Dedifferentiated amniotic fluid mesenchymal stem cell (primary cell): ENCODE measurements at regions not wholly inside any gene's neighbourhood (a gene's known extent, or its start where the extent isn't known, plus 50 kb on each side); places are given as distances from the start of the nearest gene placed in this dataset.
A peak's percentile ranks its signal among the peaks of the same experiment; 100 is the strongest.

Experiments
- DNase-seq: peaks from one replicate; pipeline ENCODE4 v3.0.0-alpha.2; 2016; ENCODE audit errors: extremely low spot score

- no peak for DNase-seq
Measured at GRCh38 chr3:170752571-170753155, 117.3 kb downstream of the RPL22L1 start.

- no peak for DNase-seq
Measured at GRCh38 chr3:170751899-170752293, 118.1 kb downstream of the RPL22L1 start.

DNA sequence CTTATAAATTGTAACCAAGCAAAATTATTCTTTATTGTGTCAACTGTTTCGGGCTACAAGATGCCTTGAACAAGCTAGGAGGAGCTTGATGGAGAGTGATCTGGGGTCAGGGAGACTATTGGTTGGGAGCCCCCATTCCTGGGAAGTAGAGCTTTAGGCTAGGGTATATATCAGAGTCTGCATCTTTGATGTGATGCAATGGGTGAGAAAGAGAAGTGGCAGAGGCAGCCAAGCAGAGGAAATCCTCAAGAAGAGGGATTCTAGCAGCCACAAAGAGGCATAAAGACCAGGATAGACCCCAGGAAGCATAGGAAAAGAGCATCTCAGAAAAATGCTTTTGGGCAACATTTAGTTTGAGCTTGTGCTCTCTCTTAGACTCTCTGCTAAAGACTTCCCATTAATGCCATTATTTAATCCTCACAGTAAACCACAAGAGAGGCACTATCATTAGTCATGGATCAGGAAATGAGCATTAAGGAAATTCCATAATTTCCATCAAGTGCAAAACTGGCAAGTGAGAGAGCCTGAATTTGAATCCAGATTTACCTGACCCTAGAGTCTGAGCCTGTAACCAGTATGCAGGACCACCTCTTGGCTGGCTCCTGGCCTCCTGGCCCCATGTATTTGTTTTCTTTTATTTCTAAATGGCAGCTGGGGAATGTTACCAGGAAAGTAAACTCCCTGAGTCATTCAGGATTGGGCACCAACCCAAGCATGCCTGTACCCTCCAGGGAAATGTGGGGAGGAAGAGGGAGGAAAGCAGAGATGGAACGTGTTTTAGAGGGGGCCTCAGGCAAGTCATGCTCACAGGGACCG, 118.7 kb downstream of the RPL22L1 start:
- peak; percentile 90 for DNase-seq

DNA sequence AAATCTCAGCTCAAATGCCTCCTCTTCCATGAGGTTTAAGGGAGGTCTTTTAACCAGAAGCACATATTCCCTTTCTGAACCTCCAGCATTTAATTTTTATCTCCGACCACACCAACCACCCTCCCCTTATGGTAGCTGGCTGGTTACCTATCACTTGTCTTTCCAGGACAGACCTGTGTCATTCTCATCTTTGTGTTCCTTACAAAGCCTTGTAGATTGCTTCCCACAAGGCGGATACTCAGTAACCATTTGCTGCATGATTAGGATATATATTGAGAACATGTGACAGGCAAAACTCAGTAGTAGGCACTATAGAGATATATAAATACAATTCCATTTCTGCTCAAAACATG, 119.5 kb downstream of the RPL22L1 start:
- DNase-seq = no peak

DNA sequence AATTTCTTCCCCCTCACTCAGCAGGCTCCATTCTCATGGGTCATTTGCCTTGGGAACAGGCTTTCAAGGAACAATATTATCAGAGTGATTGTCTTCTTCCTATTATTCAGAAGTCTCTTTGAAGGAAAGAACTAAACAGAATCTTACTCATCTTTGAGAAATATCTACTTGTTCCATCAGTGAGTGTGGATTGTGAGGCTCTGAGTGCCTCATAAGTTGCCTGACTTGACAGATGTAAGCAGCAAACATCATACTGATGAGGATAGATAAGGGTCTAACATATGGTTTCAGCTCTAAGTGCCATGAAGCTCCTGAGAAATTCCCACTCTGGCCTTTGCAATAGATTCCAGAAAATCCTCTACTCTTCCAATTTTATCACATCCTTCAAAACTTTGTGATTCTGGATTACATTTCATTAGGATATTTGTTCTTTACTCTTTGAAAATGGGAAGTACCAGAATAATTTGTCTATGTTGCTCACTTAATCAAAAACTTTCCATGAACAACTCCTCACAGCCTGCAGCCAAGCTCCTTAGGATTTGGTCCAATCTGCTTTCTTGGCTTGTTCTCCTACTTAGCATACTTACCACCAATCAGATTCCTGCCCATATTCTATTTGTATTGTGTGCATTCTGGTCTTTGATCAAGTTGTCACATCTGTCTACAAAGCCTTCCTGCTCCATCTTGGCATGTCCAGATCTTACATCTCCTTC, 120.1 kb downstream of the RPL22L1 start:
- no peak for DNase-seq

GRCh38 chr3:170749185-170749584, 120.8 kb downstream of the RPL22L1 start:
- no peak for DNase-seq

GRCh38 chr3:170746175-170746942, 123.6 kb downstream of the RPL22L1 start:
- no peak for DNase-seq

DNA sequence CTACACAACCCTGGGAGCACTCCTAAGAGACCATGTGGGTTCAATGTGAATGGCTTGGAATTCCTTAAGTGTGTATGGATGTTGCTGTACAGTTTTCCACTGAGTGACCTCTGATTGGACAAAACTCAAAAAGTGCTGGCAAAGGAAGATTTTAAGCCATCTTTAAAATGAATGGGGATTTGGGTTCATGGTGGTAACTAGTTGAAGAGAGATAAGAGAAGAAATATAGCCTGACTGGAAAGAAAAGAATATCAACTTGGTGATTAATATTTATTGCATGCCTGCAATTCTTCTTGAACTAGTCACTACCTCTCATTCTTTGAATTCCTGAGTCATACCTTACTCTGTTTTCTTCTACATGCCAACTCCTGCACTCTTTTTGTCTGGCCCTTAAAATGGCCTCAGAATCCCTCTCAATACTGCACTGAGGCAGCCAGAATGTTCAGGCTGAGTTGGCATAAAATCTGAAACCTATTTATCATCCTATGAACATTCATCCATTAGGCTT, 124.7 kb downstream of the RPL22L1 start:
- DNase-seq = no peak

GRCh38 chr3:170741756-170742529, 128.1 kb downstream of the RPL22L1 start:
- no peak for DNase-seq

DNA sequence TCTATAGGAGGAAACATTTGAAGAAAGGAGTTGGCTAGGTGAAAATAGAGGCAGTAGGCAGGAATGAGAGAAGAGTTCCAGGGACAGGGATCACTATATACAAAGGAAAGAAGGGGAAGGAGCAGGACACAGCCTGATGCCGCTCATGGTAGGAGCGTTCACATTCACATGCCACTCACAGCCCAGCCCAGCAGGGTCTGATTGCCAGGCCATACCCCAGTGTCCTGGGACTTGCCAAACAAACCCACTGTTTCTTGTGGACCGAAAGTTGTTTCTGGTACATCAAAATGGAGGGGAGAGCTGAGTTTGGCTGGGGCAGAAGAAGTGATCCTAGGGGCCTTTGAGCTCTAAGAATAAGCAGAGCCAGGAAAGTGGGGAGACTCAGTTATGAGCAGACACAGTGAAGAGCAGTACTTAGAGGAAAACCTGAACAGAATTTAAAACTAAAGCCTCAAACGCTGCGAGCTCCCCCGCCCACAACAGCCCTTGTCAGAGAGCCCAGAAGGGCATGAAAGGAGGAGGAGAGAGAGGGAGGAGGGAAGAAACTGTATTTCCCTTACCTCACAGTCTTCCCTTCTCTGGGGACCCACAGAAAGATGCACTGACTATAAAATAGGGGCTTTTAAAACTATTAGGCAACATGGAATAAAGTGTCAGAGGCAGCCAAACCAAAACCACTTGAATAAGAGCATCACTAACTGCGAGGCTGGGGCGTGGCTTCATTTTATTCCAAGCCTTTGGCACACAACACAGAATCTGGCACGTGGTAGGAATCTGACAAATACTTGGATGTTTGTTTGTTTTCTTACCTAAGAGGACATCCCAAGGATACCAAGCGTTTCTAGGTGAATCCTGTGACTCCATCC, 129.0 kb downstream of the RPL22L1 start:
- peak; percentile 87 for DNase-seq

DNA sequence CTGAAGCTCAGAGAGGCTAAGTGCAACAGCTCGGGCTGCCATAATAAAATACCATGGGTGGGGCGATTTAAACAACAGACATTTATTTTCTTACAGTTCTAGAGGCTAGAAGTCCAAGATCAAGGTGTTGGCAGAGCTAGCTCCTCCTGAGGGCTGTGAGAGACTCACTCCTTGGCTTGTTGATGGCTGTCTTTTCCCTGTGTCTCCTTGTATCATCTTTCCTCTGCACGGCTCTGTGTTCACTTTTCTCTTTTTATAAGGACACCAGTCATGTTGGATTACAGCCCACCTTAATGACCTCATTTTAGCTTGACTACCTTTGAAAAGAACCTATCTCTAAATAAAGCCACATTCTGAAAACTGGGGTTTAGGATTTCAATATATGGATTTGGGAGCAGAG, 129.7 kb downstream of the RPL22L1 start:
- no peak for DNase-seq

DNA sequence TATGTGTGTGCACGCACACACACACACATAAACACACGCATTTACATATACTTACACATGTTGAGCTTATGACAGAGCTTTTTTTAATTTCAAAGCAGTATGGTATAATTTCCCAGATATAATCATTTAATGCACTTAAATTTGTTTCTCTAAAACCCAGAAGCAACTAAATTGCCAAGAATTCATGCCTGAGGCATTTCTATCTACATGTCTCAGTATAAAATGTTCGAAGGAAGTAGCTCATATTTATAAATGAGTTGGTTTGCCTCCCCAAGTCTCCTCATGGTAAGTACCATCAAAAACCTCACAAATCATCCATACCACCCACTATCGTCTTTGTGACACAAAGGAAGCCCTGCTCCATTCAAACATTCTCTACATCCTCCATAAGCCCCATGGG, 130.6 kb downstream of the RPL22L1 start:
- peak; percentile 46 for DNase-seq

- DNase-seq = no peak
Measured at GRCh38 chr3:170738766-170739165, 131.2 kb downstream of the RPL22L1 start.

- DNase-seq = no peak
Measured at GRCh38 chr3:170737498-170738162, 132.4 kb downstream of the RPL22L1 start.

GRCh38 chr3:170735821-170736220, 134.2 kb downstream of the RPL22L1 start:
- DNase-seq = no peak

GRCh38 chr3:170734735-170735065, 135.3 kb downstream of the RPL22L1 start:
- no peak for DNase-seq

DNA sequence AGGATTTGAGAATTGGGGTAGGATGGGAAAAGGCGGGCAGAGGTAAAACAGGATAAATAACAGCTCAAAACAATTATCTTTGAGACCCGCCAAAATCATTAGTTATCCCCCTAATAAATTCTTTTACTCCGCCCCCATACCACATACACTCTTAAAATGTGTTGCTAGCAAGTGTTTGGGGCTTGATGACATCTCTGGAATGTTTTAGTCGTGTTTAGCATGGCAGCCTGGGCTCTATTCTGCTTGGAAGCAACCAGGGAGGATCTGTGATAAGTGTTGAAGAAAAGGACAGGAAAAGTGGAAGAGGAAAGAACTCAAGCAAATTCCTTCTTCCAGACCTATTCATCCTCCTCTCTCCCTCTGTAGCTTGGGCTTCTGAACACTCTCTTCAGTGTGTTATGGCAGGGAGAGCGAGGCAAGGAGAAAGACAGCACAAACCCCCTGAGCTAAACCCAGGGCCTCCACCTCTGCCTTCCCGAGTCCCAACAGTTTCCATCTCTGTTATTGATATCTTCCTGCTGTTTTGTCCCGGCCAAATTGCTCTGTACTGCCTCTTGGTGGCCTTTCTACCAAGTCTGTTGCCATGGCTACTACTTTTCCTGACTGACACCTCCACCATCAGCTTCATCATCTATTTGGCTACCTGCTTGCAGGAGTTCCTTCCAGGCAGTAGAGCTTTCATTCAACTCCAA, 135.8 kb downstream of the RPL22L1 start:
- no peak for DNase-seq

- DNase-seq = no peak
Measured at GRCh38 chr3:170732660-170733245, 137.2 kb downstream of the RPL22L1 start.

DNA sequence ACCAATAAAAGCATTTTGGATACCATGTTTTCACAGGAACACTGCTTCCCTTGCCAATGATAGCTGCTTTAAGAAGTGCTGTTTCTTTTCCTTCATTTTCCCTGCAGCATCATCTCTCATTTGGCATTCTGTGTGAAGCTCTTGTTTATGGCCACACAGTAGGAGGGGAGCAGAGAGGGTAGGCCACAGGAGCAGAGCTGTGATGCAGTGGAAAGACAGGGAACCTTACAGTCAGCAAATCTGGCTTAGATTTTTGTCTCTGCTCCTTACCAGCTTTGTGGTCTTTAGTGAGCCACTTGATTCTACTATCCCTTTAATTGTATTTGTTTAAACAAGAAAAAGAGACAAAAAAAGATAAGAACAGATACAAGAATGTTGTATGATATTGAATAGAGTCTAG, 138.7 kb downstream of the RPL22L1 start:
- no peak for DNase-seq
